GM21528 (cell line): ENCODE measurements at regions not wholly inside any gene's neighbourhood (a gene's known extent, or its start where the extent isn't known, plus 50 kb on each side); places are given as distances from the start of the nearest gene placed in this dataset.

Experiments used
- ATAC-seq: cut with Tn5 transposase; IDR thresholded peaks from one replicate; pipeline ENCODE4 v1.9.1; 2021; ENCODE audit warnings: mild to moderate bottlenecking, moderate library complexity; ENCODE audit not compliant: unreplicated experiment, low FRiP score

DNA sequence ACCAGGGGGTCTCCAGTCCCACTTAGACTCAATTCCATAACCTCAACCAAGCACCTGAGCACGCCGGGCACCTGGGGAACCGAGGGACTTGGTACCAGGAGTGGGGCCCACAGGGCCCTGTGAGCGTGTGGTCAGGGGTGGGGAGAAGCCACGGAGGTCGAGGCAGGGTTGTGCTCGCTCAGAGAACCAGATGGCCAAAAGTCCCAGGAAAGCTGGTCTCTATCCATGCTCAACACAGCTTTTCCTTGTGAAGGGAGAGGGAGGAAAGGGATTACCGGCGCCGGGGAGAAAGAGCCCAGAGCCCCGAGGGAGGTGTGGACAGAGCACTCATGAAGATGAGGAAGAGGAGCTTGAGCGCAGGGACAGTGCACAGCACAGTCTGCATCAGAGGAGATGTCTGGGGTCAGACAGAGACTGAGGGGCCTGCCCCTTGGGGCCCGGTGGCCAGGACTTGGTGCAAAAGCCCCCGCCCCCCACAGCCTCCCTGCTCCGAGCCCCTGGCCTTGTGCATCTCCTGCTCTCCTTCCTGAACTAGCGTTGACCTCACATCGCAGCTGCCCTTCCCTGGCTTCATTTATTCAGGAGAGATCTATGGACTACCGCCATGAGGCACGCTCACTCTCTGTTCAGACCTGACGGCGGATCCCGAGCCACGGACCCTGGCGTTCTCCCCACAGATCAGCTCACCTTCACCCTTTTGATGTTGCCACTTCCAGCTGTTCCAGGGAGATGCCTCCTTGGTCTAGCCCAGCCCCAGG lies 355.4 kb upstream of the TNRC6C start:
- ATAC-seq, result no peak

DNA sequence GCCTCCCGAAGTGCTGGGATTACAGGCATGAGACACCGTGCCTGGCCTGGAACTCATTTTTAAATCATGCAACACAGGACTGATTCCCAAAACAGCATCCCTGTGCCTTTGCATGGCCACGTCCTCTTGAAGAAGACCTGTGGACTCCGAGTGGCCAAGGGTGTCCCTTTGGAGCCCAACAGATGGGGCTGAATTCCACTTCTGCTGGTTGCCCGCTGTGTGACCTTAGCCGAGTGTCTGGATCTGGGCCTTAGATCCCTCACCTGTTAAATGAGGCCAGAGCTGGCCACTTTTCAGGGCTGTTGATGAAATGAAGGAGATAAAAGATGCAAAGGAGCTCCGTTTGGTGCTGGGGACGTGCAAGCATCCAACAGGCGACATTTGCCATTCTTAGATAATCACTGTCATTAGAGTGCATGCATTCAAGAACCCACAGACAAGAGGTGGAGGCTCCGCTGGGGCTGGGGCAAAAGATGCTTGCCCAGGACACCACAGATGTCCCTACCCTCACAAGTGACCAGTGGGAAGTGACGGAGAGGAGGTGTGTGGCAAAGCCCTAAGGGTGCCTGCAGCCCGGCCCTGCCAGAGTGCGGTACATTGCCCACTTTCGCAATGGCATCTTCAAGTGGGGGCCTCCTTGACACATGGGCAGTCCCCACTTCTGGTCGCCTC lies 354.1 kb upstream of the TNRC6C start:
- ATAC-seq, result no peak

GRCh38 chr17:77604973-77605313 lies 353.6 kb upstream of the TNRC6C start:
- no peak for ATAC-seq

GRCh38 chr17:77606146-77606864 lies 352.2 kb upstream of the TNRC6C start:
- no peak for ATAC-seq

- no peak for ATAC-seq
Observed at GRCh38 chr17:77606865-77607210, 351.7 kb upstream of the TNRC6C start.

- ATAC-seq, result no peak
Observed at GRCh38 chr17:77607606-77608005, 350.9 kb upstream of the TNRC6C start.

DNA sequence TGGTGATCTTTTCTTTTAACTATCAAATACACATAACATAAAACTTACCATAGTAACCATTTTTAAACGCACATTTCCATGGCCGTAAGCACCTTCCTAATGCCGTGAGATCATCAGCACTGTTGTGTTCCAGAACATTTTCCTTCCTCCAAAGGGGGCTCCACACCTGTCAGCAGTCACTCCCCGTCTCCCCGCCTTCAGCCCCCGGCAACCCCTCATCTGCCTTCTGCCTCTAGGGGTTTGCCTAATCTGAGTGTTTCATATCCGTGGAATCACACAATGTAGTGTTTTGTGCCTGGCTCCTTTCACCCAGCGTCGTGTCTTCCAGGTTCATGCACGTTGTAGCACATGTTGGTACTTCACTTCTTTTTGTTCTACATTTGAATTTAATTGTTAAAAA lies 350.1 kb upstream of the TNRC6C start:
- ATAC-seq, result no peak

- no peak for ATAC-seq
Observed at GRCh38 chr17:77609553-77610517, 348.7 kb upstream of the TNRC6C start.

DNA sequence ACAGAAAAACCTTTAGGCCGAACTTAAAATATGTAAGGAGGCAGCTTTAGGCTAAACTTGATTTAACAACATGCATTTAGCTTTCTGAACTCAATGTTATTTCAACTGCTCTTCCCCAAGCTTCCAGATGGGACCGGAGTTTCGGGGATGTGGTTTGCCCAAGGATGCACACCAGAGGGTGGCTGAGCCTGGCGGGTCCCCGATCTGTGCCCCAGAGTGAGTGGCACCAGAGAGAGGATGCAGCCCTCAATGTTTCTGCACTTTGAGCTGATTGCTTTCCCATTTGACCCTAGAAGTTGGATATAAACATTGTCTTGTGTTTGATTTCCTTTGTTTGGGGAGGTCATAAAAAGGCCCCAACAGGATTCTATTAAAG lies 348.0 kb upstream of the TNRC6C start:
- no peak for ATAC-seq

- ATAC-seq, result no peak
Observed at GRCh38 chr17:77610972-77611521, 347.5 kb upstream of the TNRC6C start.

DNA sequence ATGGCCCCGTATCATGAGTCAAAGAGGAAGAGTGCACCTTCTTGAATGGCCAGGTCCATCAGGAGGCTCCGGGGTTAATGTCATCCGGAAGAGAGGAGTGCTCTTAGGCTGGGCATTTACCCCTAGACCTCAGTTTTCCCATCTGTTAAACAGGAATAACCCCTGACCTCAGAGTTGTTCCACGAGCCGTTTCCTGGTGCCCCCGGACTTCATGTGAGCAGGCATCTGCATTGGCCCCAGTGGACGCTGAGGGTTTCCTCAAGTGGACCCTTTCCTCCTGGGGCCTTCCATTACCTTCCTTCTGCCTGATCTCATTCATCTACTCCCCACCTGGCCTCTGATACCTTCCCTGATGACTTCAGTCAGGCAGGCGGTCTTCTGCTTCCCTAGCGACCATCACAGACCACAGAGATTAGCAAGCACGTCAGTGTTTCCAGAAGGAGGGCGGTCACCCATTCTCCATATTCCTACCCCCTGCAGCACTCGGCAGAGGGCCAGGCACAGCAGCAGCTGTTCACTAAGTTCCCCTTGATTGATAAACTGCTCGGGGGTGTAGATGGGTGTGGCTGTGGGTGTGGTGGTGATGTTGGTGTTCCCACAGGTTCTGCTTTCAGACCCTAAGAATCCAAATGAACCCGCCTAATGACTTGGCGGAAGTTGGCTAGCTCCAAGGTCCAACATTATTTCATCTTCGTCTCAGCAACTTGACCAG lies 346.6 kb upstream of the TNRC6C start:
- no peak for ATAC-seq

DNA sequence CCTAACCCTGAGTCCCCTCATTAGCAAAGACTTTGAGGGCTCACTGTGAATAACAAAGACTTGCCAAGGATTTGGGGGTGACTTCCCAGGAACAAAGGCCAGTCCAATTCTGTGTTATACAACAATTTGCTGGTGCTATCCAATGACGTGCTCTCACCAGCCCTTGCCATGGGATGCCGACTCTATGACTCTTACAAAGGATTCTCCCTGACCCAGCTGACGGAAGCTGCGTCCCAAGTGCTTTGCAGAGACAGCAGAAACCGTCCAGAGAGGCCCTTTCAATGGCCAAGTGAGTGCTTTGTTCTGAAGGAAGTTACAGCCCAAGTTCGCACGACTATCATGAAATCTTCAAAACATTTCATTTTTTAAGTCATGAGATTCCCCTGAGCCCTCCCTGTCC lies 345.3 kb upstream of the TNRC6C start:
- no peak for ATAC-seq

DNA sequence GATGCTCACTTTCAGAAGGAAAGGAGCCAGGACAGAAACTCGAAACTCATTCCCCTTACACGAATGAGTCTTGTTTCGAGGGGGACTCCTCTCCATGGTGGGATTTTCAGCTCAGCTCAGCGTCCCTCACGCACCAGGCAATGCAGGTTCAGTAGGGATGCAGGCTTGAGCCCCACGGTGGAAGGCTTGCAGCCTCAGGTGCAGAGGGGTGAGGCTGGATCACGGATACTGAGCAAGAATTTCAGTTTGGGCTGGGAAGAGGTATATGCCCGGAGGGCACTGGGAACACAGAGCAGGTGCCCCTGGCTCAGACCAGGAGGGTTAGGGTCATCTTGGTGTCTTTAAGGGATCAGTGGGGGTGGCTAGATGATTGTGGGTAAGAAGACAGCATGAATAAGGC lies 344.9 kb upstream of the TNRC6C start:
- no peak for ATAC-seq

- ATAC-seq, result no peak
Observed at GRCh38 chr17:77615703-77616253, 342.7 kb upstream of the TNRC6C start.

DNA sequence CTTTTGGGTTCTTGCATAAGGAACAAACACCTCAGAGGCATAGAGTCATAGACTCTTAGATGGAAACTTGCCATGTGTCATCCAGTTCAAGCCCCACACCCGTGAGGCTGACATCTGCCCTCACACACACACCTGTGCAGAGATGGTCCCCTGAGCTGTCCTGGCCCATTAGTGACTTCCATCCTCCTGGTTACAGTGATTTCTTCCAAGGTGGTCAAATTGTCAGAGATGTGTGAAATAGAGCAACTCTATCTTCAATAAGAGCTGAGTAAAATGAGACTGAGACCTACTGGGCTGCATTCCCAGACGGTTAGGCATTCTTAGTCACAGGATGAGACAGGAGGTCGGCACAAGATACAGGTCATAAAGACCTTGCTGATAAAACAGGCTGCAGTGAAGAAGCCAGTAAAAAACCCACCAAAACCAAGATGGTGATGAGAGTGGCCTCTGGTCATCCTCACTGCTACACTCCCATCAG lies 342.2 kb upstream of the TNRC6C start:
- ATAC-seq, result no peak

- no peak for ATAC-seq
Observed at GRCh38 chr17:77617516-77617915, 341.0 kb upstream of the TNRC6C start.

DNA sequence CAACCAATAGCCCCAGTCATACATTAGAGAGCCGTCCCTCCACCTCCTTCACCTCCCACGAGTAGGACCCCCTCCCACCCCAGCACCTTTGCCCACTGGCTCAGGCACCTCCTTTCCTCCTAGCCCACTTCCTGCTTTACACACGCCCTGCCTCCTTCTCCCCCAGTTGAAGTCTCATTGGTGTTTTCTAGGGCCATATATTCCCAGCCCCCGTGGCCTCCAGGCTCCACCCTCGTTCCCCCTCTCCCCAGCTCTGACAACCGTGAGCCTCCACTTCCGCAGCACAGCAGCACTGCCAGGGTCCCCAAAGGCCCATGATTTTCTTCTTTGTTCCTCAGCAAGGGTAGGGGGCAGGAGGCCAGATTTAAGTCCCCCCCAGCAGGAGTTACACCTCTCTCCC lies 340.3 kb upstream of the TNRC6C start:
- no peak for ATAC-seq

GRCh38 chr17:77618731-77619130 lies 339.8 kb upstream of the TNRC6C start:
- ATAC-seq, result no peak

- no peak for ATAC-seq
Observed at GRCh38 chr17:77619326-77619725, 339.2 kb upstream of the TNRC6C start.
